RWPE2 (cell line): ENCODE measurements at regions not wholly inside any gene's neighbourhood (a gene's known extent, or its start where the extent isn't known, plus 50 kb on each side); places are given as distances from the start of the nearest gene placed in this dataset.

Experiments used
- ATAC-seq: fragments of 200-7000 bp; cut with Tn5 transposase; 3 replicates; pipeline ENCODE4 v1.9.1; 2021; ENCODE audit warnings: low read depth
- DNase-seq: peaks from one replicate; pipeline ENCODE4 v3.0.0-alpha.2; 2020; ENCODE audit warnings: low spot score
- H3K27ac ChIP-seq: fragments of 450-650 bp; 2 replicates; pipeline ENCODE4 v1.5.1; 2017; ENCODE audit warnings: mild to moderate bottlenecking; ENCODE audit not compliant: poor library complexity, severe bottlenecking
- H3K27me3 ChIP-seq: fragments of 250-450 bp; sonication (Bioruptor Pico); 2 replicates; pipeline ENCODE4 v1.5.1; 2021; ENCODE audit warnings: mild to moderate bottlenecking, moderate library complexity; ENCODE audit not compliant: insufficient read depth, poor library complexity, severe bottlenecking
- H3K36me3 ChIP-seq: fragments of 250-450 bp; sonication (Bioruptor Pico); 2 replicates; pipeline ENCODE4 v1.5.1; 2020; ENCODE audit warnings: low read depth, mild to moderate bottlenecking, moderate library complexity
- H3K4me1 ChIP-seq: fragments of 250-450 bp; sonication (Bioruptor Pico); 2 replicates; pipeline ENCODE4 v1.5.1; 2021; ENCODE audit warnings: mild to moderate bottlenecking, moderate library complexity; ENCODE audit not compliant: insufficient read depth, poor library complexity, severe bottlenecking
- H3K4me3 ChIP-seq: fragments of 250-450 bp; sonication (Bioruptor Pico); 2 replicates; pipeline ENCODE4 v1.5.1; 2021; ENCODE audit warnings: mild to moderate bottlenecking, moderate library complexity; ENCODE audit not compliant: severe bottlenecking
- H3K9me3 ChIP-seq: fragments of 250-450 bp; sonication (Bioruptor Pico); 2 replicates; pipeline ENCODE4 v1.5.1; 2021; ENCODE audit warnings: mild to moderate bottlenecking, moderate library complexity; ENCODE audit not compliant: severe bottlenecking
- CTCF ChIP-seq: fragments of 450-650 bp; IDR thresholded peaks from one replicate; pipeline ENCODE4 v1.5.1; 2017; ENCODE audit warnings: mild to moderate bottlenecking, moderate library complexity; ENCODE audit not compliant: poor library complexity, severe bottlenecking

GRCh38 chr4:26130173-26130572 lies 190.6 kb upstream of the RBPJ start:
- H3K36me3 ChIP-seq = no peaks in the 10 kb centered on the region
- no peaks in the 10 kb centered on the region for H3K27me3 ChIP-seq
- H3K4me1 ChIP-seq = peaks cover 12% of the 10 kb centered on the region
- H3K9me3 ChIP-seq = no peaks in the 10 kb centered on the region
- no peak overlapping the region for H3K27ac ChIP-seq
- ATAC-seq (no peak), DNase-seq (no peak)
- no peak for TF ChIP-seq CTCF
- no peak overlapping the region for H3K4me3 ChIP-seq

- ATAC-seq (no peak), DNase-seq (no peak)
- no peak for TF ChIP-seq CTCF
Observed at GRCh38 chr4:26130841-26131432, 189.9 kb upstream of the RBPJ start.

GRCh38 chr4:26131711-26132110 lies 189.1 kb upstream of the RBPJ start:
- no peak overlapping the region for H3K27ac ChIP-seq
- DNase-seq = no peak
- H3K9me3 ChIP-seq = no peaks in the 10 kb centered on the region
- H3K27me3 ChIP-seq = no peaks in the 10 kb centered on the region
- H3K36me3 ChIP-seq = no peaks in the 10 kb centered on the region
- peaks cover 12% of the 10 kb centered on the region for H3K4me1 ChIP-seq
- no peak overlapping the region for H3K4me3 ChIP-seq
- ATAC-seq = no peak
- TF ChIP-seq CTCF = no peak

More at GRCh38 chr4:26130841-26131432, 189.9 kb upstream of the RBPJ start:
- Histone ChIP-seq H3K36me3 (no peaks in the 10 kb centered on the region), H3K4me3 (no peak overlapping the region), H3K4me1 (peaks cover 12% of the 10 kb centered on the region), H3K27ac (no peak overlapping the region), H3K9me3 (no peaks in the 10 kb centered on the region), H3K27me3 (no peaks in the 10 kb centered on the region)

GRCh38 chr4:26132858-26133257 lies 188.0 kb upstream of the RBPJ start:
- Histone ChIP-seq H3K27ac (no peak overlapping the region), H3K4me1 (peaks cover 4% of the 10 kb centered on the region), H3K27me3 (no peaks in the 10 kb centered on the region), H3K4me3 (no peak overlapping the region), H3K36me3 (no peaks in the 10 kb centered on the region), H3K9me3 (no peaks in the 10 kb centered on the region)
- DNase-seq (no peak), ATAC-seq (no peak)
- no peak for TF ChIP-seq CTCF

- Histone ChIP-seq H3K27ac (no peak overlapping the region), H3K9me3 (no peaks in the 10 kb centered on the region), H3K27me3 (no peaks in the 10 kb centered on the region), H3K36me3 (no peaks in the 10 kb centered on the region), H3K4me3 (no peak overlapping the region), H3K4me1 (no peaks in the 10 kb centered on the region)
- ATAC-seq = no peak
- TF ChIP-seq CTCF = no peak
- no peak for DNase-seq
Observed at GRCh38 chr4:26133840-26134239, 187.0 kb upstream of the RBPJ start.
